Esophagus muscularis mucosa (tissue), 4 donors: ENCODE measurements at regions not wholly inside any gene's neighbourhood (a gene's known extent, or its start where the extent isn't known, plus 50 kb on each side); places are given as distances from the start of the nearest gene placed in this dataset.
A peak's percentile ranks its signal among the peaks of the same experiment; 100 is the strongest.

Experiments used
- DNase-seq: peaks from one replicate; pipeline ENCODE4 v3.0.0-alpha.2; 2017; ENCODE audit errors: extremely low spot score
- H3K27ac ChIP-seq, 4 donors: fragments of 200-600 bp; sonication (generic); replicated peaks in 1 of 4; 1 replicate in 3 of 4; 2 replicates in 1 of 4; pipeline ENCODE4 v1.5.1; 2016 to 2019; ENCODE audit warnings: mild to moderate bottlenecking in 1 of 4
- H3K27me3 ChIP-seq, 4 donors: fragments of 200-600 bp; sonication (generic); one replicate each; pipeline versions ENCODE4 v1.5.1 to v1.6.0; 2016 to 2019
- H3K36me3 ChIP-seq, 4 donors: fragments of 200-600 bp; sonication (generic); one replicate each; pipeline ENCODE4 v1.5.1; 2016 to 2019
- H3K4me1 ChIP-seq, 4 donors: fragments of 200-600 bp; sonication (generic); one replicate each; pipeline ENCODE4 v1.5.1; 2016 to 2019
- H3K4me3 ChIP-seq, 4 donors: fragments of 200-600 bp; sonication (generic); 1 replicate in 2 of 4; 2 replicates in 2 of 4; pipeline ENCODE4 v1.5.1; 2016 to 2019; ENCODE audit warnings: mild to moderate bottlenecking in 4 of 4, moderate library complexity in 1 of 4
- H3K9me3 ChIP-seq, 4 donors: fragments of 200-600 bp; sonication (generic); 1 replicate in 3 of 4; 2 replicates in 1 of 4; pipeline ENCODE4 v1.5.1; 2016 to 2019
- EP300 ChIP-seq: sonication (generic); formaldehyde crosslinking; IDR thresholded peaks from one replicate; pipeline ENCODE4 v1.6.1; 2017; ENCODE audit warnings: antibody characterized with exemption
- POLR2A ChIP-seq: fragments of 450-650 bp; IDR thresholded peaks from one replicate; pipeline ENCODE4 v1.6.1; 2017; ENCODE audit warnings: antibody characterized with exemption, moderate library complexity, mild to moderate bottlenecking, low read depth
- POLR2AphosphoS5 ChIP-seq, 2 donors: sonication (generic); formaldehyde crosslinking; IDR thresholded peaks; one replicate each; pipeline ENCODE4 v1.6.1; 2017; ENCODE audit warnings: antibody characterized with exemption in 2 of 2
- WGBS: methylation state at CpG from one replicate; pipeline ENCODE4 v1.1.5; 2018; 5-methylcytosine and 5-hydroxymethylcytosine counted together
- intact Hi-C: fragments of 100-400 bp; cut with DNase I; formaldehyde crosslinking; loops from one replicate; pipeline ENCODE4 v1.15.1; 2023
- TF ChIP-seq, protein P1 (sequence below), 3 experiments: fragments of 200-600 bp in 2 of 3; fragments of 450-650 bp in 1 of 3; sonication (generic) in 2 of 3; IDR thresholded peaks; one replicate each; pipeline ENCODE4 v1.5.1; 2017 to 2019; ENCODE audit warnings: antibody characterized with exemption in 3 of 3, mild to moderate bottlenecking in 2 of 3, moderate library complexity in 1 of 3

DNA sequence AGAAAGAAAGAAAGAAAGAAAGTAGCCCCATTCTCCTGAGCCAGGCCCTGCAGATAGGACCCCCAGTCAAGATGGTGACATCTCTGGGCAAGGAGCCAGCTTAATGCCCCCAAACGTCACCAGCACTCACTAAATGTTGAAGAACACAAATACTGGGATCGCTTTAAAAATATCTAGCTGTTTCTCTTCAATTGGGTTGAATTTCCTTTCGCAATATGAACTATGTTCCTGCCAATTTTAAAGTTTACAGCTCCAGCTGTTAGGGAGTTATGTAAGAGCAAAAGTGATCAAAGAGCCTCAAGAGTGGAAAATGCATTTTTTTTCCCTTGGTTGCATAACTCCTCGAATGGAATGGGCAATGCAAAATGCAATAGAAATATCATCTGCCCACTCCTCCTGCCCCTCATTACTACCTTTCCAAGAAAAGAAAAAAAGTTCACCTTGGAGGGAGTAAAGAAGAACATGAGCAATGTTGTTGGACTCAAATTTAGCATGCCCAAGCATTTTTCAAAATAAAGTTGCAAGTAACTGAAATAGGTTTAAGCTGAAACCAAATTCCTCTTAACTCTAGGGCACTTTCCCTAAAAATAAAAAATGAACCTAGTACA lies 244.2 kb upstream of the PIK3R1 start:
- intact Hi-C loops = no loop called here
- TF ChIP-seq POLR2AphosphoS5 (IDR thresholded peaks at IDR 0.05) = peak; percentile 8 to 82
- TF ChIP-seq POLR2A = no peak
- Histone ChIP-seq H3K27ac (peak overlapping the region; percentile 77 to 80 (median 78)), H3K36me3 (no peaks in the 10 kb centered on the region), H3K27me3 (no peaks in the 10 kb centered on the region), H3K9me3 (no peaks in the 10 kb centered on the region), H3K4me1 (peaks cover 10 to 42% (median 36%) of the 10 kb centered on the region in 4 donors), H3K4me3 (no peak overlapping the region)
- WGBS = 13% methylated on average over 4 of the region's 4 CpGs
- no peak for DNase-seq

DNA sequence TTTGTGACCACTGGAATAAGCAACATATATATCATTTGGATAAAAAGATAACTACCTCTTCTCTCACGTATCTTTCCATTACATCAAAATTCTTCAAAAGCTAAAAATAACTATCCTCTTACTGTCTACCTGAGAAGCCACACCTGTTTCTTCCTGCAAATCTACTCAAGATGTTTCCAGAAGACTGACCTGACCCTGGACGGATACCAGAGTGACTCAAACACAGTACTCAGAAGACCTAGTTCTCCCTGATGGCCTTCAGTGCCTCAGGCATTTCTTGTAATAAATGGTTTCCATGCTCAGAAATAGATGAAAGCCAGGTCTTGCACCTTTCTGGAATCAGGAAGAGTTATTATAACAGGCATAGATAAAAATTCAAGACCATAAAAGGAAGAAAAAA lies 245.9 kb upstream of the PIK3R1 start:
- Histone ChIP-seq H3K36me3 (no peaks in the 10 kb centered on the region), H3K4me3 (no peak overlapping the region), H3K4me1 (peaks cover 10 to 39% (median 34%) of the 10 kb centered on the region in 4 donors), H3K27ac (no peak overlapping the region), H3K27me3 (no peaks in the 10 kb centered on the region), H3K9me3 (no peaks in the 10 kb centered on the region)
- no peak for DNase-seq
- TF ChIP-seq POLR2AphosphoS5 (IDR thresholded peaks at IDR 0.05) (no peak), POLR2A (no peak), EP300 (no peak)
- TF ChIP-seq, protein P1, sequence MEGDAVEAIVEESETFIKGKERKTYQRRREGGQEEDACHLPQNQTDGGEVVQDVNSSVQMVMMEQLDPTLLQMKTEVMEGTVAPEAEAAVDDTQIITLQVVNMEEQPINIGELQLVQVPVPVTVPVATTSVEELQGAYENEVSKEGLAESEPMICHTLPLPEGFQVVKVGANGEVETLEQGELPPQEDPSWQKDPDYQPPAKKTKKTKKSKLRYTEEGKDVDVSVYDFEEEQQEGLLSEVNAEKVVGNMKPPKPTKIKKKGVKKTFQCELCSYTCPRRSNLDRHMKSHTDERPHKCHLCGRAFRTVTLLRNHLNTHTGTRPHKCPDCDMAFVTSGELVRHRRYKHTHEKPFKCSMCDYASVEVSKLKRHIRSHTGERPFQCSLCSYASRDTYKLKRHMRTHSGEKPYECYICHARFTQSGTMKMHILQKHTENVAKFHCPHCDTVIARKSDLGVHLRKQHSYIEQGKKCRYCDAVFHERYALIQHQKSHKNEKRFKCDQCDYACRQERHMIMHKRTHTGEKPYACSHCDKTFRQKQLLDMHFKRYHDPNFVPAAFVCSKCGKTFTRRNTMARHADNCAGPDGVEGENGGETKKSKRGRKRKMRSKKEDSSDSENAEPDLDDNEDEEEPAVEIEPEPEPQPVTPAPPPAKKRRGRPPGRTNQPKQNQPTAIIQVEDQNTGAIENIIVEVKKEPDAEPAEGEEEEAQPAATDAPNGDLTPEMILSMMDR (IDR thresholded peaks at IDR 0.05) = no peak
- intact Hi-C loops = no loop called here
- WGBS = 88% methylated on average over 2 of the region's 2 CpGs

DNA sequence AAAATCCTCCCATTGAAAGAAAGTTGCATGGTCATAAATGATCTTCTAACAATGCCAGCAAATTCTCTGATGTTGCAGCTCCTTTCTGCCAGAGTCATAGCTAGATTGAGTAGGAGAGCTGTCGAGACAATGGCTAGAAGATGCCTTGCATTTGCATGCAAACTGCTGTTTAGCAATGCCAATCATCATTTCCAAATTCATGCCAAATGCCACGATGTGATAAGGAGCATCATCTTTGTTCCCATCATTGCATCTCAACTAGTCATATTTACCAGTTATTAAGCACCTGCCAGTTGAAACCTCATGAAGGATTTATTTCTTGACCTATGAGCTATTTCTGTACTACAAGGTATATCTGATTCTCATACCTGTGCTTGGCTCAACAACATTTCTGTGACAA lies 246.4 kb upstream of the PIK3R1 start:
- H3K9me3 ChIP-seq = no peaks in the 10 kb centered on the region
- TF ChIP-seq EP300 = no peak
- TF ChIP-seq, protein P1 (IDR thresholded peaks at IDR 0.05) = no peak
- TF ChIP-seq POLR2AphosphoS5 (IDR thresholded peaks at IDR 0.05) = no peak
- TF ChIP-seq POLR2A = no peak
- WGBS = 79% methylated on average over 2 of the region's 2 CpGs
- H3K36me3 ChIP-seq = no peaks in the 10 kb centered on the region
- H3K4me1 ChIP-seq = peaks cover 10 to 35% (median 32%) of the 10 kb centered on the region in 4 donors
- intact Hi-C loops = no loop called here
- H3K27me3 ChIP-seq = no peaks in the 10 kb centered on the region
- DNase-seq = no peak
- H3K27ac ChIP-seq = no peak overlapping the region
- H3K4me3 ChIP-seq = no peak overlapping the region

DNA sequence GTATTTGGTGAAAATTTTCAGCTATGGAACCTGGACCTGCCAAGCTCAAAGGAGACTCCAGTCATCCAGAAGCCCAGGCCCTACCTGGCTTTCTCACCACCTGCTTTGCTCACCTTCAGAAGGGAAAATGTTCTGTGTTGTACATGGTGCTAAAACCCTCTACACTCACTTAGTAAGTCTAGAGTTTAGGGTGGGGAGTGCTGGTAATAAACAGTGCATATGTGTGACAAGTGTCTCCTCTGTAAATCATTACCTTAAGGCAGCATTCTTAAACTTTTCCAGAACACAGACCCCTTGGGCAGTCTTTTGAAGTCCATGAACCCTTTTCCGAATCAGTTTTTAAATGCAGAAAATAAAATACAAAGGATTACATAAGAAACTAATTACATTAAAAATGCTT lies 248.8 kb upstream of the PIK3R1 start:
- no peak overlapping the region for H3K4me3 ChIP-seq
- H3K9me3 ChIP-seq = no peaks in the 10 kb centered on the region
- DNase-seq = no peak
- H3K27me3 ChIP-seq = no peaks in the 10 kb centered on the region
- TF ChIP-seq POLR2A = no peak
- no peak for TF ChIP-seq POLR2AphosphoS5 (IDR thresholded peaks at IDR 0.05)
- TF ChIP-seq EP300 = no peak
- TF ChIP-seq, protein P1 (IDR thresholded peaks at IDR 0.05) = no peak
- no peaks in the 10 kb centered on the region for H3K36me3 ChIP-seq
- intact Hi-C loops = no loop called here
- no peak overlapping the region for H3K27ac ChIP-seq
- H3K4me1 ChIP-seq = peaks cover 3 to 18% (median 18%) of the 10 kb centered on the region in 4 donors
- 93% methylated on average over 1 of the region's 1 CpG for WGBS

DNA sequence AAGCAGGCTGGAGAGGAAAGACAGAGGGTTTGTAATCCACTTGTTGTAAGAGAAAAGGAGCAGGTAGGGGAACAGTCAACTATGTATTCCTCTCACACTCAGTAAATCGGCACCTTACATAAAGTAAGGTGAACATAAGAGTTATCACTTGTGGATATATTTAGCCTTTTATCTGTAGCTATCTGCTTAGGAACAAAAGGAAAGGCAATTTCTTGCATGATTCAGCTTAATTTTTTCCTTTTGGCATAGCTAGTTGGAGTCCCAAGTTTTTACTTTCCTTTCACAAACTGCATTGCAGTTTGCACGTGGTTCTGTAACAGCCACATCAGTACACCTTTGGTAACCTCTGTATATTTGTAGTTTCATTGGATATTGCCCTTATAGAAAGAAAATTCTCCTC lies 250.9 kb upstream of the PIK3R1 start:
- TF ChIP-seq, protein P1 (IDR thresholded peaks at IDR 0.05) = no peak
- TF ChIP-seq POLR2AphosphoS5 (IDR thresholded peaks at IDR 0.05) (no peak), EP300 (no peak), POLR2A (no peak)
- intact Hi-C loops = no loop called here
- no peaks in the 10 kb centered on the region for H3K36me3 ChIP-seq
- DNase-seq = no peak
- H3K9me3 ChIP-seq = no peaks in the 10 kb centered on the region
- H3K27me3 ChIP-seq = no peaks in the 10 kb centered on the region
- 72% methylated on average over 2 of the region's 2 CpGs for WGBS
- no peak overlapping the region for H3K4me3 ChIP-seq
- H3K4me1 ChIP-seq = peaks cover 0 to 5% (median 0%) of the 10 kb centered on the region in 4 donors
- no peak overlapping the region for H3K27ac ChIP-seq
